Activated naive CD8-positive, alpha-beta T cell (primary cell): ENCODE measurements at regions not wholly inside any gene's neighbourhood (a gene's known extent, or its start where the extent isn't known, plus 50 kb on each side); places are given as distances from the start of the nearest gene placed in this dataset.
A peak's percentile ranks its signal among the peaks of the same experiment; 100 is the strongest.

Source experiments
- H3K27ac Mint-ChIP-seq: one replicate; pipeline ENCODE4 v1.8.0; 2021; ENCODE audit warnings: mixed read lengths
- H3K27me3 Mint-ChIP-seq: one replicate; pipeline ENCODE4 v1.8.0; 2021; ENCODE audit warnings: mixed read lengths
- H3K36me3 Mint-ChIP-seq: one replicate; pipeline ENCODE4 v1.8.0; 2021; ENCODE audit warnings: mixed read lengths
- H3K4me1 Mint-ChIP-seq: one replicate; pipeline ENCODE4 v1.8.0; 2021; ENCODE audit warnings: low read depth, mixed read lengths
- H3K4me3 Mint-ChIP-seq: one replicate; pipeline ENCODE4 v1.8.0; 2021; ENCODE audit warnings: mild to moderate bottlenecking, mixed read lengths
- H3K9me3 Mint-ChIP-seq: one replicate; pipeline ENCODE4 v1.8.0; 2021; ENCODE audit warnings: low read depth, mixed read lengths

DNA sequence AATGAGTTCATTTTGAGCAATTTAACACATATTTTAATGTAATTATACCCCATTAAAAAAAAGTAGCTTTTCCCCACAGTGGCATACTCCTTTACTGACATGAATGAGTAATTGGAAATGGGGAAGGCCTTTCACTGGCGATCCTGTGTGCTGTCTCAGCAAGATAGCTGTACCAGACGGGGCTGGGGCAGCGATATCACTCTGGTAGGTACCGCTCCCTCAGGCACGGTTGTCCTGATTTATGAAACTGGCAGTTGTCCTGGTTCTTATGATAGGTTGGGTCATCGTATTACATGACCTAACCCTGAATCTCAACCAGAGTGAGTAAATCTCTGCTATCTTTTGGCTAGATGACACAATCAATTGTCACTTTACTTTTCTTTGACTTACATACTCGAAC is 355.0 kb upstream of the MAP3K7 start:
- no peaks in the 10 kb centered on the region for H3K27me3 Mint-ChIP-seq
- H3K9me3 Mint-ChIP-seq, result no peaks in the 10 kb centered on the region
- H3K4me1 Mint-ChIP-seq, result peaks cover 4% of the 10 kb centered on the region
- no peak overlapping the region for H3K27ac Mint-ChIP-seq
- H3K36me3 Mint-ChIP-seq, result no peaks in the 10 kb centered on the region
- H3K4me3 Mint-ChIP-seq, result no peak overlapping the region

GRCh38 chr6:90940812-90941481 is 354.1 kb upstream of the MAP3K7 start:
- Mint-ChIP-seq H3K4me3 (peak overlapping the region; percentile 33), H3K27ac (peak overlapping the region; percentile 31), H3K27me3 (no peaks in the 10 kb centered on the region), H3K9me3 (no peaks in the 10 kb centered on the region), H3K36me3 (no peaks in the 10 kb centered on the region), H3K4me1 (peaks cover 4% of the 10 kb centered on the region)

- no peak overlapping the region for H3K4me3 Mint-ChIP-seq
- peaks cover 4% of the 10 kb centered on the region for H3K27me3 Mint-ChIP-seq
- no peaks in the 10 kb centered on the region for H3K9me3 Mint-ChIP-seq
- peaks cover 4% of the 10 kb centered on the region for H3K4me1 Mint-ChIP-seq
- H3K36me3 Mint-ChIP-seq, result no peaks in the 10 kb centered on the region
- H3K27ac Mint-ChIP-seq, result no peak overlapping the region
Measured at GRCh38 chr6:90939906-90940305, 353.0 kb upstream of the MAP3K7 start.

GRCh38 chr6:90938122-90938521 is 351.2 kb upstream of the MAP3K7 start:
- Mint-ChIP-seq H3K27me3 (peaks cover 6% of the 10 kb centered on the region), H3K4me3 (no peak overlapping the region), H3K9me3 (no peaks in the 10 kb centered on the region), H3K4me1 (peaks cover 7% of the 10 kb centered on the region), H3K36me3 (no peaks in the 10 kb centered on the region), H3K27ac (no peak overlapping the region)

GRCh38 chr6:90936286-90936685 is 349.4 kb upstream of the MAP3K7 start:
- Mint-ChIP-seq H3K36me3 (no peaks in the 10 kb centered on the region), H3K9me3 (no peaks in the 10 kb centered on the region), H3K27ac (no peak overlapping the region), H3K4me3 (no peak overlapping the region), H3K27me3 (peaks cover 11% of the 10 kb centered on the region), H3K4me1 (peaks cover 7% of the 10 kb centered on the region)

DNA sequence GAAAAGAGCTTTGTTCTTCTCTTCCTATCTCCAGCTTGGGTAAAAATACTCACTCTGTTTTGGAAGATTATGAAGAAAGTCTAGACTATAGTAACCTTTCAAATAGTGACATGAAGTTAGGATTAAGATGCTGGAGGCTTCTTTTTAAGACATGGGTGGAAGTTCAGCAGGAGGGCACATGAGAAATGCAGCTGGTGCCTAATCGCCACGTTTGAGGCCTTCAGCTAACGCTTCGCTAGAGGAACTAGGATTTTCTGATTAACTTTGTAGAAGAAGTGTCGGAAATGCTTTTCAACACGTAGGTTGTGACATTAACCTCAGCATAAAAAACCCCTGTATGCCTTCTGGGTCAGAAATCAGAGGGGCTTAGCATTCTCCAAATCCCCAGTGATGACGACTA is 348.1 kb upstream of the MAP3K7 start:
- no peaks in the 10 kb centered on the region for H3K36me3 Mint-ChIP-seq

DNA sequence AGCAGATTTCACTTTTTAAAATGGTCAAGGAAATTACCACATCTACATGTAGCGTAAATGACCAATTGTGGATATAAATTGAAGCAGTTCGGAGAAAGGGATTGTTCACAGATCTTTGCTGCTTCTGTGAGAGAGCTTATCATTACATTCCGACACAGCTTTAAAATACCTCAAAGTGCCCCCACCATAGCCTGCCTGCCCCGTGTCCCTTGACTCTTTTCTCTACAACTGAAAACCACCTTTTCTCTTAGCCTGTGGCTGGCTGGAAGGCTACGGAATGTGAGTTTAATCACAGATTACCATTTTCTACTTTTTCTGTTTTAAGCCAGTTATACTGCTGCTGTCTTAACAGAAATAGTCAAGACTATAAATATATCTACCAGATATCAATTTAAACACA is 347.2 kb upstream of the MAP3K7 start:
- Mint-ChIP-seq H3K9me3 (no peaks in the 10 kb centered on the region), H3K36me3 (no peaks in the 10 kb centered on the region), H3K4me3 (no peak overlapping the region), H3K4me1 (peaks cover 3% of the 10 kb centered on the region), H3K27ac (no peak overlapping the region), H3K27me3 (peaks cover 20% of the 10 kb centered on the region)

More for the DNA sequence above, 348.1 kb upstream of the MAP3K7 start:
- peaks cover 16% of the 10 kb centered on the region for H3K27me3 Mint-ChIP-seq
- peaks cover 3% of the 10 kb centered on the region for H3K4me1 Mint-ChIP-seq
- no peaks in the 10 kb centered on the region for H3K9me3 Mint-ChIP-seq
- H3K27ac Mint-ChIP-seq, result no peak overlapping the region
- no peak overlapping the region for H3K4me3 Mint-ChIP-seq

DNA sequence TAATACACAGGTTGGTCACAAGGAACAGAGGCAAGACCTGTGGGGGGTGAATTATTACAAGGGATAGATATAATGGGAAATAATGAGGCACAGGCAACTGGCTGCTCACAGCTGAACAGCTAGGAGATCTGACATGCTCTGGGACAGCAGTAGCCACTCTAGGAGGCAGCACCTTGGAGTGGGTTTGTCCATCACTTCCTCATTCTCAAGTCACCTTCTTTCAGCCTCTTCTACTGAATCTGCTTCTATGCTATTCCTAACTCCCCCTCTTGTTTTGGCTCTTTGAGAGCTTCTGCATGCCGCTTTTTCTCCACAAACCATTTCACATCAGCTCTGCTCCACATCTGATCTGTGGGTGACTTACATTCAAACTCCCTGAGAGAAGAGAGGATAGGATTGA is 345.5 kb upstream of the MAP3K7 start:
- Mint-ChIP-seq H3K27ac (no peak overlapping the region), H3K36me3 (no peaks in the 10 kb centered on the region), H3K9me3 (no peaks in the 10 kb centered on the region), H3K27me3 (peaks cover 20% of the 10 kb centered on the region), H3K4me3 (no peak overlapping the region), H3K4me1 (peaks cover 3% of the 10 kb centered on the region)

DNA sequence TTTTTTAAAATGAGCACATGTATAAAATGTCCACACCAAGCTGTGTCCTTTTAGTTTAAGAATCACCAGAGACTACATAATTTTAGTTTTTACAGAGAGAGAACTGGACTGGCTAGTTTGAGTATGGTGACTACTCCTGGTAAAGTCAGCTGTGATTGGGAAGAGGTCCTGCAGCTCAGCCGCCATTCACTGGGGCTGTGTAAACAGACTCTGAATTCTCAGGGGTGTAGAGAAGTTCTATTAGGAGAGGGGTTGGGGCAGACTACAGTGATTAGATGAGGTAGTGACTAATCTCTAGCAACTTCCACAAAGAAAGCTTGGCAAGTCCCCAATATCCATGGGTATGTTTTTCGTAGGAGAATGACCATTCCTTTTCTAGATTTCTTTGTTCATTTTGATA is 341.2 kb upstream of the MAP3K7 start:
- Mint-ChIP-seq H3K4me3 (no peak overlapping the region), H3K9me3 (no peaks in the 10 kb centered on the region), H3K36me3 (no peaks in the 10 kb centered on the region), H3K27me3 (peaks cover 17% of the 10 kb centered on the region), H3K27ac (no peak overlapping the region), H3K4me1 (no peaks in the 10 kb centered on the region)

DNA sequence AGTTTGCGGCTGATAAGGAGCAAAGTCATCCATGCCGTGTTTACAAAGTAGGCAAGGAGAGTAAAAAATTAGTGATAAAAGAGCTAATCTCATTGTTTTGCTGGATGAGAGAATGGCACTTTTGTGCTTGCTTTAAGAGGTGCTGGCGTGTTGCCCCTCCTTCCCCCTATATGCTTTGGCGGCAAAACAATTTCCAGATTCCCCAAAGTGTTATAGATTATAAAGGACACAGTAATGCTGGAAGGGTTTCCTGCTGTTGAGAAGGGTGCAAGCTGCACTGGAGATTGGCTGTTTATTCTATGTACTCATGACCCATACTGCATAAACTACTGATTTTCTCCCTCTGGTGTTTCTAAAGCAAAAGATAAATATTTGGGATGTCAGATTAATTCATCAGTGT is 338.9 kb upstream of the MAP3K7 start:
- Mint-ChIP-seq H3K4me3 (no peak overlapping the region), H3K27ac (no peak overlapping the region), H3K9me3 (no peaks in the 10 kb centered on the region), H3K4me1 (no peaks in the 10 kb centered on the region), H3K36me3 (no peaks in the 10 kb centered on the region), H3K27me3 (peaks cover 10% of the 10 kb centered on the region)

DNA sequence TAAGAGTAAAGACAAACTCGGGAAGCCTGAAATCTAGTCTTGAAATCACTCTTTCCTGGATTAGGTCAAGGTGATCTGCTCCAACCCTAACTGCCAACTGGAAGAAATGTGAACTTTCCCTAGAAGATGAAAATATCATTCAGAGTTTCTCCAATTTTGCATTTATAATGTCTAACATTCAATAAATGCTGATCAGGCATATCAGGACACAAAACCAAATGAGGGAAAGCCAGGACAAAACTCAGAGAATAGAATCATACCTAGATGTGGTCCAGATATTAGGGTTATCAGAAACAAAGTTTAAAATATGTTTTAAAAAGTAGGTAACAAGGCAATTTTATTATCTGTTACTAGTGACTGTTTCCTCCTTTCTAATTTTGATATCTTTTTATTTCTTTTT is 335.5 kb upstream of the MAP3K7 start:
- Mint-ChIP-seq H3K27me3 (peaks cover 7% of the 10 kb centered on the region), H3K4me1 (no peaks in the 10 kb centered on the region)

GRCh38 chr6:90918361-90918760 is 331.5 kb upstream of the MAP3K7 start:
- no peak overlapping the region for H3K4me3 Mint-ChIP-seq
- no peaks in the 10 kb centered on the region for H3K4me1 Mint-ChIP-seq
- no peaks in the 10 kb centered on the region for H3K36me3 Mint-ChIP-seq
- H3K27ac Mint-ChIP-seq, result no peak overlapping the region
- peaks cover 16% of the 10 kb centered on the region for H3K27me3 Mint-ChIP-seq
- H3K9me3 Mint-ChIP-seq, result no peaks in the 10 kb centered on the region

More for the DNA sequence above, 335.5 kb upstream of the MAP3K7 start:
- Mint-ChIP-seq H3K4me3 (no peak overlapping the region), H3K27ac (no peak overlapping the region), H3K36me3 (no peaks in the 10 kb centered on the region), H3K9me3 (no peaks in the 10 kb centered on the region)

GRCh38 chr6:90917376-90917775 is 330.5 kb upstream of the MAP3K7 start:
- Mint-ChIP-seq H3K27me3 (peaks cover 17% of the 10 kb centered on the region), H3K4me3 (no peak overlapping the region), H3K4me1 (no peaks in the 10 kb centered on the region), H3K9me3 (no peaks in the 10 kb centered on the region), H3K36me3 (no peaks in the 10 kb centered on the region), H3K27ac (no peak overlapping the region)

DNA sequence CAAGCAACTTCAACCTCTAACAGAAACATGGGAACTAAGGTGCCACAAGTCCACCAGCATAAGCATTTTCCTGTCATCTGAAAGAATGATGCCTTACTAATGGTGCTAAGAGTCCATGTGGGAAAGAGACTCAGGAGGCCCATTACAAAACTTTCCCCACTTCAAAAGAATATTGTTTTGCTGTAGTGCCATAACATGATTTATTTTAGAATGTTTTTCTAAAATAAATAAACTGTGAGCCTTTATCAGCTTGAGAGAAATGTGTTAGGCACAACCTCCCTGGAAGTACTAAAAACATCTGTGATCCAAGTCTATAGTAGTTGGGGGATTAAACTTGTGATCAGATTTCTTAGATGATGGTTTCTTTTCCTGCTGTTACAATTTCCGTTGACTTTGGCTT is 330.1 kb upstream of the MAP3K7 start:
- Mint-ChIP-seq H3K4me1 (no peaks in the 10 kb centered on the region), H3K36me3 (no peaks in the 10 kb centered on the region), H3K9me3 (no peaks in the 10 kb centered on the region), H3K27ac (no peak overlapping the region), H3K4me3 (no peak overlapping the region), H3K27me3 (peaks cover 17% of the 10 kb centered on the region)

- H3K4me1 Mint-ChIP-seq, result no peaks in the 10 kb centered on the region
Measured at GRCh38 chr6:90915224-90915915, 328.5 kb upstream of the MAP3K7 start.

DNA sequence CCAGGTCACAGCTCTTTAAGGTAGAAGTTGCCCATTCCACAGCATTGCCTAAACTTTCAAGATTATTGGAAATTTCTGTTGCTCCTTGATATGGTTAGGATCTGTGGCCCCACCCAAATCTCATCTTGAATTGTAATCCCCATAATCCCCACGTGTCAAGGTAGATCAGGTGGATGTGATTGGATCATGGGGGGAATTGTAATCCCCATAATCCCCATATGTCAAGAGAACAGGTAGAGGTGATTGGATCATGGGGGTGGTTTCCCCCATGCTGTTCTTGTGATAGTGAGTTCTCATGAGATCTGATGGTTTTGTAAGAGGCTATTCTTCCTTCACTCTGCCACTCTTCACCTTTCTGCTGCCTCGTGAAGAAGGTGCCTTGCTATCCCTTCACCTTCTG is 327.4 kb upstream of the MAP3K7 start:
- Mint-ChIP-seq H3K9me3 (no peaks in the 10 kb centered on the region), H3K27me3 (peaks cover 15% of the 10 kb centered on the region), H3K36me3 (no peaks in the 10 kb centered on the region), H3K4me3 (no peak overlapping the region), H3K4me1 (no peaks in the 10 kb centered on the region), H3K27ac (no peak overlapping the region)

More at GRCh38 chr6:90915224-90915915, 328.5 kb upstream of the MAP3K7 start:
- Mint-ChIP-seq H3K27me3 (peaks cover 17% of the 10 kb centered on the region), H3K9me3 (no peaks in the 10 kb centered on the region), H3K27ac (no peak overlapping the region), H3K36me3 (no peaks in the 10 kb centered on the region), H3K4me3 (no peak overlapping the region)
